ENCODE measurements at regions not wholly inside any gene's neighbourhood (a gene's known extent, or its start where the extent isn't known, plus 50 kb on each side); places are given as distances from the start of the nearest gene placed in this dataset.

GRCh38 chr1:220992705-220993052, 113.4 kb downstream of the HLX start:
- in situ Hi-C loops (cut with MboI): no loop called here
- Histone ChIP-seq H3K9me3 (ENCODE audit: low read depth) (no peaks in the 10 kb centered on the region), H3K4me3 (peak overlapping the region; percentile 58), H4K20me1 (ENCODE audit: insufficient read depth) (no peaks in the 10 kb centered on the region), H3K36me3 (ENCODE audit: low read depth) (no peaks in the 10 kb centered on the region), H3K9ac (no peak overlapping the region), H3K4me2 (ENCODE audit: unreplicated experiment) (peak overlapping the region; percentile 80), H3K9me2 (ENCODE audit: insufficient read depth) (no peaks in the 10 kb centered on the region), H2AFZ (peak overlapping the region; percentile 73), H3K27me3 (replicated peaks; ENCODE audit: insufficient read depth) (no peaks in the 10 kb centered on the region), H3K79me2 (ENCODE audit: insufficient read depth) (no peaks in the 10 kb centered on the region), H3K4me1 (ENCODE audit: insufficient read depth) (peaks cover 29% of the 10 kb centered on the region), H3K27ac (no peak overlapping the region), H3F3A (ENCODE audit: insufficient read depth) (peaks cover 23% of the 10 kb centered on the region)
- TF ChIP-seq EZH2 (IDR thresholded peaks at IDR 0.05; ENCODE audit: insufficient read depth, poor library complexity, severe bottlenecking): no peak
- TF ChIP-seq EZH2phosphoT487 (IDR thresholded peaks at IDR 0.05; ENCODE audit: insufficient read depth, low read depth): no peak
- no peak for DNase-seq
- WGBS, 2 experiments (ENCODE audit: low coverage in 1 of 2, low lambda C conversion rate in 2 of 2, missing lambda C conversion rate in 2 of 2): 15 to 26% methylated on average over 3 of the region's 3 CpGs

- Histone ChIP-seq H3K4me2 (ENCODE audit: unreplicated experiment) (no peak overlapping the region), H3K9me2 (ENCODE audit: insufficient read depth) (no peaks in the 10 kb centered on the region), H3K9me3 (ENCODE audit: low read depth) (no peaks in the 10 kb centered on the region), H3F3A (ENCODE audit: insufficient read depth) (peaks cover 23% of the 10 kb centered on the region), H3K27me3 (replicated peaks; ENCODE audit: insufficient read depth) (no peaks in the 10 kb centered on the region), H2AFZ (no peak overlapping the region), H3K79me2 (ENCODE audit: insufficient read depth) (no peaks in the 10 kb centered on the region), H4K20me1 (ENCODE audit: insufficient read depth) (no peaks in the 10 kb centered on the region), H3K27ac (no peak overlapping the region), H3K4me3 (no peak overlapping the region), H3K9ac (no peak overlapping the region), H3K36me3 (ENCODE audit: low read depth) (no peaks in the 10 kb centered on the region), H3K4me1 (ENCODE audit: insufficient read depth) (peaks cover 29% of the 10 kb centered on the region)
- 72 to 73% methylated on average over 3 of the region's 3 CpGs for WGBS, 2 experiments (ENCODE audit: low coverage in 1 of 2, low lambda C conversion rate in 2 of 2, missing lambda C conversion rate in 2 of 2)
- TF ChIP-seq EZH2phosphoT487 (IDR thresholded peaks at IDR 0.05; ENCODE audit: insufficient read depth, low read depth): no peak
- TF ChIP-seq EZH2 (IDR thresholded peaks at IDR 0.05; ENCODE audit: insufficient read depth, poor library complexity, severe bottlenecking): no peak
- in situ Hi-C loops (cut with MboI): no loop called here
- DNase-seq: no peak
Observed at GRCh38 chr1:220994671-220995070, 115.4 kb downstream of the HLX start.

GRCh38 chr1:220997791-220998190, 118.5 kb downstream of the HLX start:
- Histone ChIP-seq H3K9ac (no peak overlapping the region), H3K79me2 (ENCODE audit: insufficient read depth) (no peaks in the 10 kb centered on the region), H3K27ac (no peak overlapping the region), H3K9me2 (ENCODE audit: insufficient read depth) (no peaks in the 10 kb centered on the region), H3K36me3 (ENCODE audit: low read depth) (no peaks in the 10 kb centered on the region), H3K4me2 (ENCODE audit: unreplicated experiment) (no peak overlapping the region), H2AFZ (no peak overlapping the region), H3F3A (ENCODE audit: insufficient read depth) (no peaks in the 10 kb centered on the region), H3K4me3 (no peak overlapping the region), H3K9me3 (ENCODE audit: low read depth) (no peaks in the 10 kb centered on the region), H3K4me1 (ENCODE audit: insufficient read depth) (no peaks in the 10 kb centered on the region), H4K20me1 (ENCODE audit: insufficient read depth) (no peaks in the 10 kb centered on the region), H3K27me3 (replicated peaks; ENCODE audit: insufficient read depth) (no peaks in the 10 kb centered on the region)
- 69 to 76% methylated on average over 3 of the region's 3 CpGs for WGBS, 2 experiments (ENCODE audit: low coverage in 1 of 2, low lambda C conversion rate in 2 of 2, missing lambda C conversion rate in 2 of 2)
- in situ Hi-C loops (cut with MboI): no loop called here
- TF ChIP-seq EZH2phosphoT487 (IDR thresholded peaks at IDR 0.05; ENCODE audit: insufficient read depth, low read depth) (no peak), EZH2 (IDR thresholded peaks at IDR 0.05; ENCODE audit: insufficient read depth, poor library complexity, severe bottlenecking) (no peak)
- DNase-seq: no peak

- Histone ChIP-seq H3K9me3 (ENCODE audit: low read depth) (no peaks in the 10 kb centered on the region), H3K9me2 (ENCODE audit: insufficient read depth) (no peaks in the 10 kb centered on the region), H3K27me3 (replicated peaks; ENCODE audit: insufficient read depth) (no peaks in the 10 kb centered on the region), H3K79me2 (ENCODE audit: insufficient read depth) (no peaks in the 10 kb centered on the region), H3K27ac (no peak overlapping the region), H3K4me2 (ENCODE audit: unreplicated experiment) (no peak overlapping the region), H3K36me3 (ENCODE audit: low read depth) (no peaks in the 10 kb centered on the region), H3K9ac (no peak overlapping the region), H3F3A (ENCODE audit: insufficient read depth) (no peaks in the 10 kb centered on the region), H2AFZ (no peak overlapping the region), H3K4me1 (ENCODE audit: insufficient read depth) (no peaks in the 10 kb centered on the region), H3K4me3 (no peak overlapping the region), H4K20me1 (ENCODE audit: insufficient read depth) (no peaks in the 10 kb centered on the region)
- TF ChIP-seq EZH2 (IDR thresholded peaks at IDR 0.05; ENCODE audit: insufficient read depth, poor library complexity, severe bottlenecking): no peak
- DNase-seq: no peak
- 74 to 82% methylated on average over 6 of the region's 6 CpGs for WGBS, 2 experiments (ENCODE audit: low coverage in 1 of 2, low lambda C conversion rate in 2 of 2, missing lambda C conversion rate in 2 of 2)
- in situ Hi-C loops (cut with MboI): no loop called here
Observed at GRCh38 chr1:220999872-221000863, 120.9 kb downstream of the HLX start.
